SK-N-SH (cell line): ENCODE measurements at regions not wholly inside any gene's neighbourhood (a gene's known extent, or its start where the extent isn't known, plus 50 kb on each side); places are given as distances from the start of the nearest gene placed in this dataset.

ENCODE experiments used
- CTCF ChIA-PET: fragments of 300-600, 350-600 bp; formaldehyde crosslinking; extraction: SDS; loops from one replicate; lab custom pipeline; 2021; lab: Yijun Ruan, JAX
- POLR2A ChIA-PET: fragments of 350-600 bp; sonication (Branson Sonifier 250); formaldehyde crosslinking; extraction: SDS; loops from one replicate; lab custom pipeline; 2020; ENCODE audit warnings: antibody characterized with exemption, inconsistent platforms; lab: Yijun Ruan, JAX
- DNase-seq: peaks from one replicate; pipeline ENCODE4 v3.0.0; 2012
- H2AFZ ChIP-seq: fragments of 200-600 bp; sonication (generic); 2 replicates; pipeline ENCODE4 v1.8.1; 2016; ENCODE audit warnings: antibody characterized with exemption, mild to moderate bottlenecking, low read depth
- H3F3A ChIP-seq: fragments of 200-600 bp; sonication (generic); replicated peaks from 2 replicates; pipeline ENCODE3; 2016; ENCODE audit warnings: antibody characterized with exemption, mild to moderate bottlenecking; ENCODE audit not compliant: insufficient read depth
- H3K27ac ChIP-seq, 2 experiments: fragments of 200-500 bp in 1 of 2; fragments of 200-600 bp in 1 of 2; sonication (Bioruptor generic) in 1 of 2; sonication (generic), shearing (Covaris generic) in 1 of 2; 2 replicates each; pipeline versions ENCODE4 v1.5.1 to v1.6.1; 2014 to 2016; ENCODE audit warnings: low read depth in 2 of 2, inconsistent platforms in 1 of 2, low read length in 1 of 2, mild to moderate bottlenecking in 1 of 2, mixed read lengths in 1 of 2
- H3K27me3 ChIP-seq: fragments of 200-600 bp; sonication (generic), shearing (Covaris generic); 2 replicates; pipeline ENCODE4 v1.6.1; 2016; ENCODE audit warnings: mixed run types; ENCODE audit not compliant: insufficient read depth
- H3K36me3 ChIP-seq, 2 experiments: fragments of 200-500 bp in 1 of 2; fragments of 200-600 bp in 1 of 2; sonication (Bioruptor generic) in 1 of 2; sonication (generic) in 1 of 2; replicated peaks in 1 of 2; 2 replicates each; pipeline versions ENCODE3 to v1.5.1; 2014 to 2016; ENCODE audit warnings: low read length in 1 of 2, mild to moderate bottlenecking in 1 of 2; ENCODE audit not compliant: insufficient read depth in 2 of 2, control insufficient read depth in 1 of 2
- H3K4me1 ChIP-seq, 2 experiments: fragments of 200-500 bp in 1 of 2; fragments of 200-600 bp in 1 of 2; sonication (Bioruptor generic) in 1 of 2; sonication (generic), shearing (Covaris generic) in 1 of 2; 2 replicates each; pipeline versions ENCODE4 v1.5.1 to v1.6.1; 2014 to 2016; ENCODE audit warnings: low read depth in 1 of 2, low read length in 1 of 2, mixed run types in 1 of 2; ENCODE audit not compliant: insufficient read depth in 2 of 2, control insufficient read depth in 1 of 2
- H3K4me2 ChIP-seq: fragments of 200-600 bp; sonication (generic), shearing (Covaris generic); 2 replicates; pipeline ENCODE4 v1.6.1; 2017; ENCODE audit warnings: mixed run types
- H3K4me3 ChIP-seq, 2 experiments: fragments of 200-500 bp in 1 of 2; fragments of 200-600 bp in 1 of 2; sonication (Bioruptor generic) in 1 of 2; sonication (generic), shearing (Covaris generic) in 1 of 2; 2 replicates each; pipeline versions ENCODE4 v1.5.1 to v1.8.1; 2014 to 2016; ENCODE audit warnings: low read depth in 2 of 2, inconsistent platforms in 1 of 2, low read length in 1 of 2, mild to moderate bottlenecking in 1 of 2, mixed read lengths in 1 of 2, moderate library complexity in 1 of 2
- H3K79me2 ChIP-seq: fragments of 200-600 bp; sonication (generic); 2 replicates; pipeline ENCODE4 v1.8.1; 2017; ENCODE audit warnings: mild to moderate bottlenecking; ENCODE audit not compliant: insufficient read depth
- H3K9ac ChIP-seq: fragments of 200-600 bp; sonication (generic); 2 replicates; pipeline ENCODE4 v1.6.1; 2017; ENCODE audit warnings: mixed run types
- H3K9me2 ChIP-seq: fragments of 200-600 bp; sonication (generic); 2 replicates; pipeline ENCODE4 v1.6.1; 2017; ENCODE audit warnings: mixed run types
- H3K9me3 ChIP-seq: fragments of 200-600 bp; sonication (generic); 2 replicates; pipeline ENCODE4 v1.6.1; 2017; ENCODE audit warnings: mixed run types, mild to moderate bottlenecking, moderate library complexity
- H4K20me1 ChIP-seq: fragments of 200-600 bp; sonication (generic); 2 replicates; pipeline ENCODE4 v1.6.1; 2017; ENCODE audit warnings: mild to moderate bottlenecking, mixed run types; ENCODE audit not compliant: insufficient read depth
- CTCF ChIP-seq: fragments of 200-600 bp; sonication (generic); IDR thresholded peaks from 2 replicates; pipeline ENCODE4 v1.6.1; 2017; ENCODE audit warnings: antibody characterized with exemption, mild to moderate bottlenecking, moderate library complexity
- ELF1 ChIP-seq: IDR thresholded peaks from 2 replicates; pipeline ENCODE4 v1.4.0; 2012
- FOSL2 ChIP-seq: IDR thresholded peaks from 2 replicates; pipeline ENCODE4 v1.4.0; 2012; ENCODE audit warnings: low read depth, mild to moderate bottlenecking, moderate library complexity, borderline replicate concordance
- FOXM1 ChIP-seq: IDR thresholded peaks from 2 replicates; pipeline ENCODE4 v1.4.0; 2012; ENCODE audit warnings: low read depth, mild to moderate bottlenecking
- GABPA ChIP-seq: IDR thresholded peaks from 2 replicates; pipeline ENCODE4 v1.4.0; 2012; ENCODE audit warnings: low read depth, mild to moderate bottlenecking
- IRF3 ChIP-seq: fragments of 150-350 bp; IDR thresholded peaks from 2 replicates; pipeline ENCODE4 v1.6.1; 2016; ENCODE audit warnings: mild to moderate bottlenecking, low read depth, low read length
- MEF2A ChIP-seq: IDR thresholded peaks from 2 replicates; pipeline ENCODE4 v1.4.0; 2012; ENCODE audit warnings: low read depth, borderline replicate concordance
- NRF1 ChIP-seq: IDR thresholded peaks from 2 replicates; pipeline ENCODE4 v1.6.1; 2012; ENCODE audit warnings: low read depth, mild to moderate bottlenecking, low read length
- RFX5 ChIP-seq: IDR thresholded peaks from 2 replicates; pipeline ENCODE4 v1.6.1; 2012; ENCODE audit warnings: mild to moderate bottlenecking, improper control_type of control experiment, low read length
- TAF1 ChIP-seq: IDR thresholded peaks from 2 replicates; pipeline ENCODE4 v1.6.1; 2012; ENCODE audit warnings: low read depth, mild to moderate bottlenecking, low read length, moderate library complexity, borderline replicate concordance
- USF1 ChIP-seq: IDR thresholded peaks from 2 replicates; pipeline ENCODE4 v1.4.0; 2012; ENCODE audit warnings: low read depth, borderline replicate concordance
- YY1 ChIP-seq: IDR thresholded peaks from 2 replicates; pipeline ENCODE4 v1.4.0; 2012; ENCODE audit warnings: low read depth, mild to moderate bottlenecking
- WGBS: methylation state at CpG from one replicate; pipeline ENCODE4 v1.1.6; 2017; ENCODE audit warnings: low lambda C conversion rate; 5-methylcytosine and 5-hydroxymethylcytosine counted together

GRCh38 chr10:4154191-4154715 is 369.2 kb upstream of the KLF6 start:
- TF ChIP-seq USF1 (no peak), RFX5 (no peak), FOXM1 (no peak), MEF2A (no peak), FOSL2 (no peak), GABPA (no peak), YY1 (no peak)
- Histone ChIP-seq H3K9ac (no peak overlapping the region), H3K4me1 (no peaks in the 10 kb centered on the region), H3K4me3 (no peak overlapping the region), H3F3A (peaks cover 3% of the 10 kb centered on the region), H3K9me2 (no peaks in the 10 kb centered on the region), H4K20me1 (no peaks in the 10 kb centered on the region), H3K4me2 (no peak overlapping the region), H3K36me3 (no peaks in the 10 kb centered on the region), H3K9me3 (no peaks in the 10 kb centered on the region), H3K79me2 (no peaks in the 10 kb centered on the region), H3K27ac (no peak overlapping the region), H2AFZ (no peak overlapping the region), H3K27me3 (no peaks in the 10 kb centered on the region)
- CTCF ChIA-PET, result no interaction called here
- POLR2A ChIA-PET, result interaction anchor here (1.2 kb wide), 1 partner anchor 11 kb away, joined by 3 read pairs; no protein-coding TSS in a partner anchor
- no peak for DNase-seq
- 93% methylated on average over 4 of the region's 4 CpGs for WGBS

GRCh38 chr10:4151466-4151865 is 366.5 kb upstream of the KLF6 start:
- H3K9me2 ChIP-seq, result no peaks in the 10 kb centered on the region
- TF ChIP-seq ELF1, result no peak
- 0 out of 2 replicates have a peak, but pooled peaks have one; percentile 9 for TF ChIP-seq CTCF
- no peak for TF ChIP-seq TAF1
- TF ChIP-seq NRF1, result no peak
- TF ChIP-seq FOSL2, result no peak
- no peak for TF ChIP-seq IRF3
- TF ChIP-seq, all 33 proteins: peak for 1
- WGBS, result 92% methylated on average over 16 of the region's 16 CpGs
- Histone ChIP-seq H4K20me1 (no peaks in the 10 kb centered on the region), H3K9ac (no peak overlapping the region), H3F3A (peaks cover 3% of the 10 kb centered on the region), H3K9me3 (no peaks in the 10 kb centered on the region), H3K36me3 (no peaks in the 10 kb centered on the region), H3K4me3 (no peak overlapping the region), H3K79me2 (no peaks in the 10 kb centered on the region), H2AFZ (no peak overlapping the region), H3K27me3 (no peaks in the 10 kb centered on the region), H3K4me2 (no peak overlapping the region), H3K27ac (no peak overlapping the region), H3K4me1 (no peaks in the 10 kb centered on the region)
- CTCF ChIA-PET, result no interaction called here
- DNase-seq, result no peak
- POLR2A ChIA-PET, result no interaction called here
